ENCODE measurements at regions not wholly inside any gene's neighbourhood (a gene's known extent, or its start where the extent isn't known, plus 50 kb on each side); places are given as distances from the start of the nearest gene placed in this dataset.

DNA sequence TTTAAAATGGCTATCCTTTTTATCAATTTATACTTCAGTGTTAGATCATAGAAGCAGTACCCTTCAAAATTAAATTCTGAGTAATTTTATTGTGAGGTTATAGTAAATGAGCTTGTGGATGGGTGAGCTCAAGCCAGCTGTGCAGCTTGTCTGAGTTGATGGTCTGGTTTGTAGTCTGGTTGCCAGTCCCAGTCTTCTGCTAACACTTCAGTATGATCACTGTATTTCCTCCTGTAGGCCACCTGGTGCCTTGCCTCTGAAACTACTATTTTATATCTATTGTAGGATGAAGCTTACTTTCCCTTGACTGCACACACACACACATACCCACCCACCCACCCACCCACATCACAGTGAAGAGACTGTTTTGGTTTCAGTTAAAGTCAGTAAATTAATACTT is 496.4 kb downstream of the PCNX1 start:
- no peaks in the 10 kb centered on the region for H3K27me3 ChIP-seq (ENCODE audit: control insufficient read depth, insufficient read depth, low read length)
- H3K9ac ChIP-seq (ENCODE audit: low read length) = no peak overlapping the region
- H3K36me3 ChIP-seq (ENCODE audit: control insufficient read depth, insufficient read depth, low read length) = no peaks in the 10 kb centered on the region
- no peaks in the 10 kb centered on the region for H3K4me1 ChIP-seq (ENCODE audit: control insufficient read depth, insufficient read depth, low read length)
- H3K27ac ChIP-seq (ENCODE audit: low read depth, low read length) = no peak overlapping the region
- H3K4me3 ChIP-seq (ENCODE audit: low read length) = no peak overlapping the region

GRCh38 chr14:71405676-71406075 is 498.4 kb downstream of the PCNX1 start:
- Histone ChIP-seq H3K27me3 (ENCODE audit: control insufficient read depth, insufficient read depth, low read length) (no peaks in the 10 kb centered on the region), H3K27ac (ENCODE audit: low read depth, low read length) (no peak overlapping the region), H3K4me1 (ENCODE audit: control insufficient read depth, insufficient read depth, low read length) (peaks cover 2% of the 10 kb centered on the region), H3K36me3 (ENCODE audit: control insufficient read depth, insufficient read depth, low read length) (no peaks in the 10 kb centered on the region), H3K9ac (ENCODE audit: low read length) (no peak overlapping the region), H3K4me3 (ENCODE audit: low read length) (no peak overlapping the region)

GRCh38 chr14:71408362-71409030 is 501.2 kb downstream of the PCNX1 start:
- Histone ChIP-seq H3K36me3 (ENCODE audit: control insufficient read depth, insufficient read depth, low read length) (no peaks in the 10 kb centered on the region), H3K9ac (ENCODE audit: low read length) (no peak overlapping the region), H3K4me3 (ENCODE audit: low read length) (no peak overlapping the region), H3K27me3 (ENCODE audit: control insufficient read depth, insufficient read depth, low read length) (no peaks in the 10 kb centered on the region), H3K27ac (ENCODE audit: low read depth, low read length) (no peak overlapping the region), H3K4me1 (ENCODE audit: control insufficient read depth, insufficient read depth, low read length) (peaks cover 2% of the 10 kb centered on the region)

- H3K36me3 ChIP-seq (ENCODE audit: control insufficient read depth, insufficient read depth, low read length) = no peaks in the 10 kb centered on the region
- H3K4me1 ChIP-seq (ENCODE audit: control insufficient read depth, insufficient read depth, low read length) = peaks cover 2% of the 10 kb centered on the region
- no peak overlapping the region for H3K9ac ChIP-seq (ENCODE audit: low read length)
- H3K27me3 ChIP-seq (ENCODE audit: control insufficient read depth, insufficient read depth, low read length) = no peaks in the 10 kb centered on the region
- H3K27ac ChIP-seq (ENCODE audit: low read depth, low read length) = no peak overlapping the region
- no peak overlapping the region for H3K4me3 ChIP-seq (ENCODE audit: low read length)
These were observed 503.5 kb downstream of the PCNX1 start for GRCh38 chr14:71410578-71411284.

DNA sequence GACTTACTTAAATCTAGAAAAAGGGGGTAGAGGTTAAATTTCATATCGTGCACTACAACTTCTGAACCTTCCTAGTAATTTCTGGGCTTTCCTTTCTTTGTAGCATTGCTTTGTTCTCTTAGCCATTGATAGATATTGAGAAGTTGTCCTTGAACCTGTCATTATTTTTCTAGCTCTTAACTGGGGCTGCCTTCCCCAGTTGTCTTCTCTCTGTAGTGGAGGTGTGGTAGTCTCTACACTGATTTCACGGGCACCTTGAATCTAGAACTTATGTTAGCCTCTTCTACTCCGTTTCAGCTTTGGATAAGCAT is 504.0 kb downstream of the PCNX1 start:
- Histone ChIP-seq H3K36me3 (ENCODE audit: control insufficient read depth, insufficient read depth, low read length) (no peaks in the 10 kb centered on the region), H3K27ac (ENCODE audit: low read depth, low read length) (no peak overlapping the region), H3K4me1 (ENCODE audit: control insufficient read depth, insufficient read depth, low read length) (peaks cover 2% of the 10 kb centered on the region), H3K4me3 (ENCODE audit: low read length) (no peak overlapping the region), H3K27me3 (ENCODE audit: control insufficient read depth, insufficient read depth, low read length) (no peaks in the 10 kb centered on the region), H3K9ac (ENCODE audit: low read length) (no peak overlapping the region)

- H3K27ac ChIP-seq (ENCODE audit: low read depth, low read length) = no peak overlapping the region
- H3K4me3 ChIP-seq (ENCODE audit: low read length) = no peak overlapping the region
- peaks cover 2% of the 10 kb centered on the region for H3K4me1 ChIP-seq (ENCODE audit: control insufficient read depth, insufficient read depth, low read length)
- H3K27me3 ChIP-seq (ENCODE audit: control insufficient read depth, insufficient read depth, low read length) = no peaks in the 10 kb centered on the region
- H3K9ac ChIP-seq (ENCODE audit: low read length) = no peak overlapping the region
- no peaks in the 10 kb centered on the region for H3K36me3 ChIP-seq (ENCODE audit: control insufficient read depth, insufficient read depth, low read length)
These were observed 504.5 kb downstream of the PCNX1 start for GRCh38 chr14:71411738-71412137.

DNA sequence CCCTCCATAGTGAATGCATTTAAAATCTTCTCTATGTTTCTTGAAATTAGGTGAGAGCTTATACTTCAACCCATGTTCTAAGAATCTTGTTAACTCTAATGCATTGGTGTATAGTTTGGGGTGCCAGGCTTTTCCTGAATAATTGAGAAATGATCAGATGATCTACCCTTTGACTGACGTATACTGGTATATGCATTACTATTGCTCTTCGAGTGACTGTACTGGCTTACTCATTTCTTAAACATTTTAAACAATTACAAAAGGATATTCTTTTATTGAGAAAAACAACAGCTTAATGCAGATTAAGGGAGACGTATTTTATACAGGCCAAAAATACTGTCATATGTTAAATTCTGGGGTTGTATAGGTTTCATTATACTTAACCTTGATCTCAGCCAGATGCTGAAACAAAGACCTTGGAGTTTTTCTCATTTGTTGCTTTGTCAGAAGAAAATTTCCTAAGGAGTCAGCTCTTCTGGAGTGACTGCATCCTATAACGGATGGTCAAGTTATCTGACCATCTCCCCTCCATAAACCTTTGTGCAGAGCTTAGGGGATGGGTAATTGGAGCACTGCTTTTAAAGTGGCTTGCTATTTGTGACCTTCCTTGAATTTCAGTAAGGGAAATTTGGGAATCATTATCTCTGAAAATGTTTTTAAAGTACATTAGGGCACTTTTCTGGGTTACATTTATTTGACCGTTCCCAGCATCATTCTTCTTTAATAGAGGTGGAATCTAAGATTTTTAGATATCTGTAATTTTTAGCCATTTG is 507.6 kb downstream of the PCNX1 start:
- Histone ChIP-seq H3K27me3 (ENCODE audit: control insufficient read depth, insufficient read depth, low read length) (no peaks in the 10 kb centered on the region), H3K4me1 (ENCODE audit: control insufficient read depth, insufficient read depth, low read length) (no peaks in the 10 kb centered on the region), H3K4me3 (ENCODE audit: low read length) (no peak overlapping the region), H3K36me3 (ENCODE audit: control insufficient read depth, insufficient read depth, low read length) (no peaks in the 10 kb centered on the region), H3K9ac (ENCODE audit: low read length) (no peak overlapping the region), H3K27ac (ENCODE audit: low read depth, low read length) (no peak overlapping the region)

- H3K9ac ChIP-seq (ENCODE audit: low read length) = no peak overlapping the region
- H3K4me1 ChIP-seq (ENCODE audit: control insufficient read depth, insufficient read depth, low read length) = no peaks in the 10 kb centered on the region
- H3K4me3 ChIP-seq (ENCODE audit: low read length) = no peak overlapping the region
- no peaks in the 10 kb centered on the region for H3K27me3 ChIP-seq (ENCODE audit: control insufficient read depth, insufficient read depth, low read length)
- H3K27ac ChIP-seq (ENCODE audit: low read depth, low read length) = no peak overlapping the region
- no peaks in the 10 kb centered on the region for H3K36me3 ChIP-seq (ENCODE audit: control insufficient read depth, insufficient read depth, low read length)
These were observed 508.1 kb downstream of the PCNX1 start for GRCh38 chr14:71415404-71415690.

DNA sequence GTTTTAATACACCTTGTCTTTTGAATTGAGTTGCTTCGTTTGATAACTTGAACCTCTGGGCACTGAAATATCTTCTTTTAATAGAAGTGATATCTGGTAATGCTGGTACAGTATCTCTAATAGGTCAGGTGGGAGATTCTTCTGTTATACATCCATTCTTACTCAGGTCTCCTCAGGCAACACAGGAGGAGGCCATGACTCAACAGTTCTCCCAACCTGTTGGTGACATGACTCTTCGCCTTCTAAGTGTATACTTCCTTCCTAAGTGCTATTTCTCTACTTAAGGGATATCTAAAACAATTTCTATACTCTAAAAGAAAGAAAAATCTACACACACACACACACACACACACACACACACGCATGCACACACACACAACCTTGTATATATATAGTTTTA is 509.1 kb downstream of the PCNX1 start:
- no peaks in the 10 kb centered on the region for H3K4me1 ChIP-seq (ENCODE audit: control insufficient read depth, insufficient read depth, low read length)
- H3K4me3 ChIP-seq (ENCODE audit: low read length) = no peak overlapping the region
- no peak overlapping the region for H3K9ac ChIP-seq (ENCODE audit: low read length)
- no peaks in the 10 kb centered on the region for H3K27me3 ChIP-seq (ENCODE audit: control insufficient read depth, insufficient read depth, low read length)
- no peak overlapping the region for H3K27ac ChIP-seq (ENCODE audit: low read depth, low read length)
- H3K36me3 ChIP-seq (ENCODE audit: control insufficient read depth, insufficient read depth, low read length) = no peaks in the 10 kb centered on the region

GRCh38 chr14:71418532-71419245 is 511.4 kb downstream of the PCNX1 start:
- no peaks in the 10 kb centered on the region for H3K4me1 ChIP-seq (ENCODE audit: control insufficient read depth, insufficient read depth, low read length)
- no peak overlapping the region for H3K9ac ChIP-seq (ENCODE audit: low read length)
- H3K27ac ChIP-seq (ENCODE audit: low read depth, low read length) = no peak overlapping the region
- H3K27me3 ChIP-seq (ENCODE audit: control insufficient read depth, insufficient read depth, low read length) = no peaks in the 10 kb centered on the region
- H3K4me3 ChIP-seq (ENCODE audit: low read length) = no peak overlapping the region
- H3K36me3 ChIP-seq (ENCODE audit: control insufficient read depth, insufficient read depth, low read length) = no peaks in the 10 kb centered on the region

DNA sequence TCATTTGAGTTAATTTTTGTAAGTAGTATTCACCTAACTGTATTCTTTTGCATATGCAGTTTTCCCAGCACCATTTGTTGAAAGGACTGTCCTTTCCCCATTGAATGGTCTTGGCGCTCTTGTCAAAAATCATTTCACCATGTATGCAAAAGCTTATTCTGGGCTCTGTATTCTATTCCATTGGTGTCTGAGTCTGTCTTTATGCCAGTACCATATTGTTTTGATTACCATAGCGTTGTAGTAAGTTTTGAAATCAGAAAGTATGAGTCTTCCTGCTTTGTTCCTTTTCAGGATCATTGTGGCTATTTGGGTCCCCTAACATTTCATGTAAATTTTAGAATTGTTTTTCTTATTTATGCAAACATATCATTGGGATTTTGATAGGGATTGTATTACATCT is 508.7 kb upstream of the RGS6 start:
- no peaks in the 10 kb centered on the region for H3K27me3 ChIP-seq (ENCODE audit: control insufficient read depth, insufficient read depth, low read length)
- H3K27ac ChIP-seq (ENCODE audit: low read depth, low read length) = no peak overlapping the region
- no peak overlapping the region for H3K4me3 ChIP-seq (ENCODE audit: low read length)
- H3K9ac ChIP-seq (ENCODE audit: low read length) = no peak overlapping the region
- no peaks in the 10 kb centered on the region for H3K36me3 ChIP-seq (ENCODE audit: control insufficient read depth, insufficient read depth, low read length)
- no peaks in the 10 kb centered on the region for H3K4me1 ChIP-seq (ENCODE audit: control insufficient read depth, insufficient read depth, low read length)

DNA sequence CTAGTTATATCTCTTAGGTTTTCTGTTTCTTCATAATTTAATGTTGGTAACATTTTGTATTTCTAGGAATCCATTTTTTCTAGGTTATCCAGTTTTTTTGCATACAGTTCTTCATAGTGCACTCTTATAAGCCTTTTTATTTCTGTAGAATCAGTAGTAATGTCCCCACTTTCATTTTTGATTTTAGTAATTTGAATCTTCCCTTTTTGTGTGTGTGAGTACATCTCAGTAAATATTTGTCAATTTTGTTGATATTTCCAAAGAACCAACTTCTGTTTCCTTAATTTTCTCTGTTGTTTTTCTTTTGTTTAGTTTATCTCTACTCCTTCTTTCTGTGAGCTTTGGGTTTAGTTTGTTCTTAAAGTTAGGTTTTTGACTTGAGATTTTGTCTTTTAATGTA is 507.3 kb upstream of the RGS6 start:
- no peaks in the 10 kb centered on the region for H3K4me1 ChIP-seq (ENCODE audit: control insufficient read depth, insufficient read depth, low read length)
- no peaks in the 10 kb centered on the region for H3K36me3 ChIP-seq (ENCODE audit: control insufficient read depth, insufficient read depth, low read length)
- H3K9ac ChIP-seq (ENCODE audit: low read length) = no peak overlapping the region
- no peak overlapping the region for H3K4me3 ChIP-seq (ENCODE audit: low read length)
- no peak overlapping the region for H3K27ac ChIP-seq (ENCODE audit: low read depth, low read length)
- no peaks in the 10 kb centered on the region for H3K27me3 ChIP-seq (ENCODE audit: control insufficient read depth, insufficient read depth, low read length)

All from rectal smooth muscle tissue (tissue), 1 donor.